ENCODE measurements at regions not wholly inside any gene's neighbourhood (a gene's known extent, or its start where the extent isn't known, plus 50 kb on each side); places are given as distances from the start of the nearest gene placed in this dataset.

DNA sequence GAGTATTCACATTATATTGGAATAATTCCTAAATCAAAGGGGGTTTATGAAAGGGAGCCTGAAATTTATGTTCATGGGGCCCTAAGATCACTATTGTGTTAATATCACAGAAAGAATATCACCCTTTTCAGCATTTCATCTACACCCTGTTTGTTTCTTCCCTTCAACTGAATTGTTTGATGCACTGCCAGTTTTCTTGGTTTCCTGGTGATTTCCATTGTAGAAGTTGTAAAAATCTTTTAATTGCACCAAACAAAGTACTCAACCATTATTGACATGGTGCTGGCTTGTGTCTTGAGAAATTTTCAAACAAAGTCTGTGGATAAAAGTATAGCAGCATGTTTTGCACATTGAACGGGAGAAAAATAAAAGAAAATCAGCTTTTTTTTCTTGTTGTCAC lies 154.8 kb upstream of the PRKD1 start:
- no peak overlapping the region for H3K4me2 ChIP-seq

DNA sequence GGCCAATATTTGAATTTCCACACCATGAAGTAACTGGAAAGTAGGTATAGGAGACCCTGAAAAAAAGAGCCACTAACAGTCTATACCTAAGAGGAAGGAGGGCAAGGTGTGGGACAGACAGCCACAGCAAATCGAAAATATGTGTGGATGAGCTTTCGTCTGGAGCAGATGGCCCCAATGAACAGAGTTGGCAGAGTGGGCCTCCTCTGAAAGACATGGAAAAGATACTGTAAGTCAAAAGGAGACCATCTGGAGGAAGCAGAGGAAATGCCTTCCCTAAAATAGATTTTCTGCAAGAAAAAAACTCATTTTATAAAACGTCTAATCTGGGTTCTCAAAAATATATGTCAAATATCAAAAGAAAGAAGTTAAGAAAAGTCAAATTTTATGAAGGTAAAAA lies 157.2 kb upstream of the PRKD1 start:
- Histone ChIP-seq H3K27ac (no peak overlapping the region), H3K9ac (no peak overlapping the region), H3K4me3 (IDR thresholded peaks at IDR 0.05; ENCODE audit: insufficient read depth, low read depth, low read length) (no peak overlapping the region), H3K27me3 (ENCODE audit: insufficient read depth, low read depth) (no peaks in the 10 kb centered on the region), H4K20me1 (ENCODE audit: insufficient read depth) (no peaks in the 10 kb centered on the region), H3K4me1 (ENCODE audit: low read depth, poor library complexity, severe bottlenecking) (no peaks in the 10 kb centered on the region), H3K79me2 (ENCODE audit: insufficient read depth, low read depth) (no peaks in the 10 kb centered on the region), H3K4me2 (no peak overlapping the region), H3K36me3 (ENCODE audit: insufficient read depth) (no peaks in the 10 kb centered on the region), H2AFZ (ENCODE audit: low read depth) (no peak overlapping the region)
- TF ChIP-seq, protein P1, sequence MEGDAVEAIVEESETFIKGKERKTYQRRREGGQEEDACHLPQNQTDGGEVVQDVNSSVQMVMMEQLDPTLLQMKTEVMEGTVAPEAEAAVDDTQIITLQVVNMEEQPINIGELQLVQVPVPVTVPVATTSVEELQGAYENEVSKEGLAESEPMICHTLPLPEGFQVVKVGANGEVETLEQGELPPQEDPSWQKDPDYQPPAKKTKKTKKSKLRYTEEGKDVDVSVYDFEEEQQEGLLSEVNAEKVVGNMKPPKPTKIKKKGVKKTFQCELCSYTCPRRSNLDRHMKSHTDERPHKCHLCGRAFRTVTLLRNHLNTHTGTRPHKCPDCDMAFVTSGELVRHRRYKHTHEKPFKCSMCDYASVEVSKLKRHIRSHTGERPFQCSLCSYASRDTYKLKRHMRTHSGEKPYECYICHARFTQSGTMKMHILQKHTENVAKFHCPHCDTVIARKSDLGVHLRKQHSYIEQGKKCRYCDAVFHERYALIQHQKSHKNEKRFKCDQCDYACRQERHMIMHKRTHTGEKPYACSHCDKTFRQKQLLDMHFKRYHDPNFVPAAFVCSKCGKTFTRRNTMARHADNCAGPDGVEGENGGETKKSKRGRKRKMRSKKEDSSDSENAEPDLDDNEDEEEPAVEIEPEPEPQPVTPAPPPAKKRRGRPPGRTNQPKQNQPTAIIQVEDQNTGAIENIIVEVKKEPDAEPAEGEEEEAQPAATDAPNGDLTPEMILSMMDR (conservative IDR thresholded peaks at IDR 0.05; ENCODE audit: low read depth, low read length): no peak

More for the DNA sequence above, 154.8 kb upstream of the PRKD1 start:
- Histone ChIP-seq H2AFZ (ENCODE audit: low read depth) (no peak overlapping the region), H3K4me3 (IDR thresholded peaks at IDR 0.05; ENCODE audit: insufficient read depth, low read depth, low read length) (no peak overlapping the region), H4K20me1 (ENCODE audit: insufficient read depth) (no peaks in the 10 kb centered on the region), H3K27me3 (ENCODE audit: insufficient read depth, low read depth) (no peaks in the 10 kb centered on the region), H3K27ac (no peak overlapping the region), H3K9ac (no peak overlapping the region), H3K36me3 (ENCODE audit: insufficient read depth) (no peaks in the 10 kb centered on the region), H3K79me2 (ENCODE audit: insufficient read depth, low read depth) (no peaks in the 10 kb centered on the region), H3K4me1 (ENCODE audit: low read depth, poor library complexity, severe bottlenecking) (no peaks in the 10 kb centered on the region)
- TF ChIP-seq, protein P1 (conservative IDR thresholded peaks at IDR 0.05; ENCODE audit: low read depth, low read length): no peak

DNA sequence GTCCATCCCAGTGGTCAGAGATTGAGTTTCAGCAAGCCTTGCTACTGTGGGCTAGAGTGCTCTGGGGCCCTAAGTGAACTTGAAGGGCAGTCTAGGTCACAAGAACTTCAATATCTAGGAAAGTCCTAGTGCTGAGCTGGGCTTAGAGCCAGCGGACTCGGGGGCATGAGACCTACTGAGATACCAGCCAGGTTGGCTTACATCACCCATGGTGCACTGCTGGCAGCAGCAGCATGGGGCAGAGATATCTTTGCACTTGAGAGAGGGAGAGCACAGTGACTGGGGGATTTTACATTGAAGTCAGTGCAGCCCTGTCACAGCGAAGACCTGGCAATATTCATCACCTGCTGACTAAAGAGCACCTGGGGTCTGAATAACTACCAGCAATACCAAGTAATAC lies 158.3 kb upstream of the PRKD1 start:
- no peaks in the 10 kb centered on the region for H3K36me3 ChIP-seq (ENCODE audit: insufficient read depth)
- TF ChIP-seq, protein P1 (conservative IDR thresholded peaks at IDR 0.05; ENCODE audit: low read depth, low read length): no peak
- no peaks in the 10 kb centered on the region for H3K79me2 ChIP-seq (ENCODE audit: insufficient read depth, low read depth)
- no peak overlapping the region for H3K9ac ChIP-seq
- no peak overlapping the region for H3K4me3 ChIP-seq (IDR thresholded peaks at IDR 0.05; ENCODE audit: insufficient read depth, low read depth, low read length)
- H4K20me1 ChIP-seq (ENCODE audit: insufficient read depth): no peaks in the 10 kb centered on the region
- no peak overlapping the region for H3K27ac ChIP-seq
- no peak overlapping the region for H2AFZ ChIP-seq (ENCODE audit: low read depth)
- H3K4me2 ChIP-seq: no peak overlapping the region
- no peaks in the 10 kb centered on the region for H3K27me3 ChIP-seq (ENCODE audit: insufficient read depth, low read depth)
- H3K4me1 ChIP-seq (ENCODE audit: low read depth, poor library complexity, severe bottlenecking): no peaks in the 10 kb centered on the region

DNA sequence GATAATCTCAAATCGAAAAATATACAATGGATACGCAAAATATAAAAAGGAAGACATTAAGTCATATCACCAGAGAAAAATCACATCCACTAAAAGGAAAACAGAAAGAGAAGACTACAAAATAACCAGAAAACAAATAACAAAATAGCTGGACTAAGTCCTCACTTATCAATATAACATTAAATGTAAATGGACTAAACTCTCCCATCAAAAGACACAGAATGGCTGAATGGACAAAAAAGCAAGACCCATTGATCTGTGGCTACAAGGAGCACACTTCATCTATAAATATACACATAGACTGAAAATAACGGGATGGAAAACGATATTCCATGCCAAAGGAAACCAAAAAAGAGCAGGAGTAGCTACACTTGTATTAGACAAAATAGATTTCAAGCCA lies 161.0 kb upstream of the PRKD1 start:
- Histone ChIP-seq H3K4me3 (IDR thresholded peaks at IDR 0.05; ENCODE audit: insufficient read depth, low read depth, low read length) (no peak overlapping the region), H3K79me2 (ENCODE audit: insufficient read depth, low read depth) (no peaks in the 10 kb centered on the region), H3K4me1 (ENCODE audit: low read depth, poor library complexity, severe bottlenecking) (no peaks in the 10 kb centered on the region), H3K9ac (no peak overlapping the region), H3K4me2 (no peak overlapping the region), H3K27ac (no peak overlapping the region), H3K36me3 (ENCODE audit: insufficient read depth) (no peaks in the 10 kb centered on the region), H4K20me1 (ENCODE audit: insufficient read depth) (no peaks in the 10 kb centered on the region), H2AFZ (ENCODE audit: low read depth) (no peak overlapping the region), H3K27me3 (ENCODE audit: insufficient read depth, low read depth) (no peaks in the 10 kb centered on the region)
- TF ChIP-seq, protein P1 (conservative IDR thresholded peaks at IDR 0.05; ENCODE audit: low read depth, low read length): no peak

All from KMS-11 (cell line).